Panc1 (cell line): ENCODE measurements at regions not wholly inside any gene's neighbourhood (a gene's known extent, or its start where the extent isn't known, plus 50 kb on each side); places are given as distances from the start of the nearest gene placed in this dataset.

Experiments
- ATAC-seq: fragments of 200-7000 bp; cut with Tn5 transposase; 2 replicates; pipeline ENCODE4 v1.9.1; 2020; ENCODE audit warnings: mild to moderate bottlenecking, moderate library complexity
- BruUV-seq: library from RNA; stranded (reverse); fragments of 400-500 nt; replicated peaks from 2 replicates; lab custom pipeline; 2021; lab: Mats Ljungman, UMichigan
- CTCF ChIA-PET: fragments of 300-600 bp; sonication (Branson Sonifier 250); formaldehyde crosslinking; loops from one replicate; lab custom pipeline; 2022; ENCODE audit warnings: antibody characterized with exemption; lab: Charles Lee
- POLR2A ChIA-PET: fragments of 300-600 bp; sonication (Branson Sonifier 250); formaldehyde crosslinking; loops from one replicate; lab custom pipeline; 2022; ENCODE audit warnings: antibody characterized with exemption; lab: Charles Lee
- DNase-seq: peaks from one replicate; pipeline ENCODE4 v3.0.0-alpha.2; 2010; ENCODE audit warnings: low read depth, low spot score
- H3K27ac ChIP-seq: 2 replicates; pipeline ENCODE4 v1.5.1; 2011; ENCODE audit warnings: mild to moderate bottlenecking, low read length, inconsistent platforms
- H3K27me3 ChIP-seq: fragments of 200-500 bp; sonication (Bioruptor generic); 2 replicates; pipeline ENCODE4 v1.6.0; 2014; ENCODE audit warnings: low read length, inconsistent platforms; ENCODE audit not compliant: control insufficient read depth, insufficient read depth
- H3K36me3 ChIP-seq: fragments of 200-500 bp; sonication (Bioruptor generic); 2 replicates; pipeline ENCODE4 v1.5.1; 2014; ENCODE audit warnings: inconsistent platforms, mild to moderate bottlenecking, low read length, moderate library complexity; ENCODE audit not compliant: control insufficient read depth, insufficient read depth
- H3K4me1 ChIP-seq: 2 replicates; pipeline ENCODE4 v1.5.1; 2011; ENCODE audit warnings: inconsistent platforms, mild to moderate bottlenecking, low read length, moderate library complexity; ENCODE audit not compliant: control insufficient read depth, insufficient read depth
- H3K4me3 ChIP-seq, 2 experiments: 2 replicates each; pipeline ENCODE4 v1.5.1; 2011 to 2012; ENCODE audit warnings: low read depth in 2 of 2, low read length in 2 of 2, mild to moderate bottlenecking in 2 of 2, inconsistent platforms in 1 of 2, moderate library complexity in 1 of 2
- H3K9me3 ChIP-seq: fragments of 200-500 bp; sonication (Bioruptor generic); 2 replicates; pipeline ENCODE4 v1.5.1; 2014; ENCODE audit warnings: low read depth, mild to moderate bottlenecking, inconsistent platforms, low read length, moderate library complexity; ENCODE audit not compliant: control insufficient read depth, insufficient read depth
- POLR2AphosphoS5 ChIP-seq: IDR thresholded peaks from 2 replicates; pipeline ENCODE4 v1.6.1; 2012; ENCODE audit warnings: mild to moderate bottlenecking, low read depth, low read length, moderate library complexity
- SIN3A ChIP-seq: IDR thresholded peaks from 2 replicates; pipeline ENCODE4 v1.6.1; 2012; ENCODE audit warnings: low read depth, mild to moderate bottlenecking, low read length, moderate library complexity, borderline replicate concordance; ENCODE audit not compliant: insufficient read depth
- TCF7L2 ChIP-seq: IDR thresholded peaks from 2 replicates; pipeline ENCODE4 v1.6.1; 2011; ENCODE audit warnings: mild to moderate bottlenecking, low read depth, low read length, inconsistent platforms
- in situ Hi-C: cut with HindIII; loops from 2 replicates; pipeline ENCODE4 v1.10.0; 2016; ENCODE audit warnings: low sequenced_read_pairs, low pct_unique_long_range_greater_than_20kb
- intact Hi-C: fragments of 100-400 bp; cut with micrococcal nuclease; formaldehyde crosslinking; loops from one replicate; pipeline ENCODE4 v1.10.0; 2022; ENCODE audit not compliant: unreplicated experiment
- TF ChIP-seq, protein P1 (sequence below), 2 experiments: IDR thresholded peaks; 2 replicates each; pipeline ENCODE4 v1.6.1; 2011 to 2012; ENCODE audit warnings: low read depth in 2 of 2, control low read depth in 1 of 2, low read length in 1 of 2, mild to moderate bottlenecking in 1 of 2, moderate library complexity in 1 of 2; ENCODE audit not compliant: insufficient read depth in 1 of 2
- TF ChIP-seq, protein P2 (sequence below): fragments of 450-650 bp; IDR thresholded peaks from 2 replicates; pipeline ENCODE4 v1.5.1; 2017; ENCODE audit warnings: mild to moderate bottlenecking

GRCh38 chr14:97453991-97454390 is 656.8 kb downstream of the VRK1 start:
- Histone ChIP-seq H3K9me3 (no peaks in the 10 kb centered on the region), H3K36me3 (no peaks in the 10 kb centered on the region), H3K4me3 (no peak overlapping the region), H3K27me3 (no peaks in the 10 kb centered on the region), H3K4me1 (no peaks in the 10 kb centered on the region), H3K27ac (no peak overlapping the region)
- in situ Hi-C loops: no loop called here
- ATAC-seq: no peak
- TF ChIP-seq SIN3A: no peak
- TF ChIP-seq POLR2AphosphoS5: no peak
- TF ChIP-seq, protein P1, sequence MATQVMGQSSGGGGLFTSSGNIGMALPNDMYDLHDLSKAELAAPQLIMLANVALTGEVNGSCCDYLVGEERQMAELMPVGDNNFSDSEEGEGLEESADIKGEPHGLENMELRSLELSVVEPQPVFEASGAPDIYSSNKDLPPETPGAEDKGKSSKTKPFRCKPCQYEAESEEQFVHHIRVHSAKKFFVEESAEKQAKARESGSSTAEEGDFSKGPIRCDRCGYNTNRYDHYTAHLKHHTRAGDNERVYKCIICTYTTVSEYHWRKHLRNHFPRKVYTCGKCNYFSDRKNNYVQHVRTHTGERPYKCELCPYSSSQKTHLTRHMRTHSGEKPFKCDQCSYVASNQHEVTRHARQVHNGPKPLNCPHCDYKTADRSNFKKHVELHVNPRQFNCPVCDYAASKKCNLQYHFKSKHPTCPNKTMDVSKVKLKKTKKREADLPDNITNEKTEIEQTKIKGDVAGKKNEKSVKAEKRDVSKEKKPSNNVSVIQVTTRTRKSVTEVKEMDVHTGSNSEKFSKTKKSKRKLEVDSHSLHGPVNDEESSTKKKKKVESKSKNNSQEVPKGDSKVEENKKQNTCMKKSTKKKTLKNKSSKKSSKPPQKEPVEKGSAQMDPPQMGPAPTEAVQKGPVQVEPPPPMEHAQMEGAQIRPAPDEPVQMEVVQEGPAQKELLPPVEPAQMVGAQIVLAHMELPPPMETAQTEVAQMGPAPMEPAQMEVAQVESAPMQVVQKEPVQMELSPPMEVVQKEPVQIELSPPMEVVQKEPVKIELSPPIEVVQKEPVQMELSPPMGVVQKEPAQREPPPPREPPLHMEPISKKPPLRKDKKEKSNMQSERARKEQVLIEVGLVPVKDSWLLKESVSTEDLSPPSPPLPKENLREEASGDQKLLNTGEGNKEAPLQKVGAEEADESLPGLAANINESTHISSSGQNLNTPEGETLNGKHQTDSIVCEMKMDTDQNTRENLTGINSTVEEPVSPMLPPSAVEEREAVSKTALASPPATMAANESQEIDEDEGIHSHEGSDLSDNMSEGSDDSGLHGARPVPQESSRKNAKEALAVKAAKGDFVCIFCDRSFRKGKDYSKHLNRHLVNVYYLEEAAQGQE (IDR thresholded peaks at IDR 0.05; ENCODE audit: insufficient read depth in 1 of 2, low read depth in 2 of 2, low read length in 1 of 2): no peak
- TF ChIP-seq TCF7L2: no peak
- TF ChIP-seq, protein P2, sequence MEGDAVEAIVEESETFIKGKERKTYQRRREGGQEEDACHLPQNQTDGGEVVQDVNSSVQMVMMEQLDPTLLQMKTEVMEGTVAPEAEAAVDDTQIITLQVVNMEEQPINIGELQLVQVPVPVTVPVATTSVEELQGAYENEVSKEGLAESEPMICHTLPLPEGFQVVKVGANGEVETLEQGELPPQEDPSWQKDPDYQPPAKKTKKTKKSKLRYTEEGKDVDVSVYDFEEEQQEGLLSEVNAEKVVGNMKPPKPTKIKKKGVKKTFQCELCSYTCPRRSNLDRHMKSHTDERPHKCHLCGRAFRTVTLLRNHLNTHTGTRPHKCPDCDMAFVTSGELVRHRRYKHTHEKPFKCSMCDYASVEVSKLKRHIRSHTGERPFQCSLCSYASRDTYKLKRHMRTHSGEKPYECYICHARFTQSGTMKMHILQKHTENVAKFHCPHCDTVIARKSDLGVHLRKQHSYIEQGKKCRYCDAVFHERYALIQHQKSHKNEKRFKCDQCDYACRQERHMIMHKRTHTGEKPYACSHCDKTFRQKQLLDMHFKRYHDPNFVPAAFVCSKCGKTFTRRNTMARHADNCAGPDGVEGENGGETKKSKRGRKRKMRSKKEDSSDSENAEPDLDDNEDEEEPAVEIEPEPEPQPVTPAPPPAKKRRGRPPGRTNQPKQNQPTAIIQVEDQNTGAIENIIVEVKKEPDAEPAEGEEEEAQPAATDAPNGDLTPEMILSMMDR: no peak
- ChIA-PET CTCF (no interaction called here), POLR2A (no interaction called here)
- DNase-seq: no peak
- intact Hi-C loops: no loop called here
- no TSS peak for BruUV-seq

DNA sequence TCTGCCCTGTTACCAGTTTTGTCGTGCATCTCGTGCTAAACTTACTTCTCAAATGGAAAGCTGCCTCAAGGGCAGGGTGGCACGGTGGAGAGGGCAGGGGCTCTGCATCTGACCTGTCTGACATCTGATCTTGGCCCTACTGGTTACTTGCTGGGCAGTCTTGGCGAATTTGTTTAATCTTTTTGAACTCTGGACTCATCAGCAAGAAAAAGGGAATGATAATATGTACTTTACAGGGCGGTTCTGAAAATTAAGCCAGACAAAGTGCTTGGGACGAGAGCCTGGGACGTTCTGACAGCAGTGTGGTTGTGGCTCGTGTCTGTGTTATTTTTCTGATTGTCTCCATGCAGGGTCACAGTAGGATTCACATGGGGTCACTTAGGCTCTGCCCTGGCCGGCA is 659.3 kb downstream of the VRK1 start:
- ATAC-seq: no peak
- Histone ChIP-seq H3K9me3 (no peaks in the 10 kb centered on the region), H3K36me3 (no peaks in the 10 kb centered on the region), H3K27ac (no peak overlapping the region), H3K27me3 (no peaks in the 10 kb centered on the region), H3K4me1 (no peaks in the 10 kb centered on the region), H3K4me3 (no peak overlapping the region)
- in situ Hi-C loops: no loop called here
- TF ChIP-seq, protein P1 (IDR thresholded peaks at IDR 0.05; ENCODE audit: insufficient read depth in 1 of 2, low read depth in 2 of 2, low read length in 1 of 2): no peak
- TF ChIP-seq TCF7L2 (no peak), POLR2AphosphoS5 (no peak), SIN3A (no peak)
- TF ChIP-seq, protein P2: no peak
- ChIA-PET POLR2A (no interaction called here), CTCF (no interaction called here)
- intact Hi-C loops: no loop called here
- no TSS peak for BruUV-seq
- DNase-seq: no peak
